OCI-LY3 (cell line): ENCODE measurements at regions not wholly inside any gene's neighbourhood (a gene's known extent, or its start where the extent isn't known, plus 50 kb on each side); places are given as distances from the start of the nearest gene placed in this dataset.

Experiments
- EZH2phosphoT487 ChIP-seq: fragments of 200-600 bp; shearing (Covaris generic); IDR thresholded peaks from 2 replicates; pipeline ENCODE4 v1.6.1; 2018; ENCODE audit warnings: antibody characterized with exemption, mixed run types, low read depth
- TF ChIP-seq, protein P1 (sequence below): fragments of 200-600, 300-600 bp; sonication (generic); IDR thresholded peaks from 2 replicates; pipeline ENCODE4 v1.5.1; 2014; ENCODE audit warnings: antibody characterized with exemption, low read length, low read depth

DNA sequence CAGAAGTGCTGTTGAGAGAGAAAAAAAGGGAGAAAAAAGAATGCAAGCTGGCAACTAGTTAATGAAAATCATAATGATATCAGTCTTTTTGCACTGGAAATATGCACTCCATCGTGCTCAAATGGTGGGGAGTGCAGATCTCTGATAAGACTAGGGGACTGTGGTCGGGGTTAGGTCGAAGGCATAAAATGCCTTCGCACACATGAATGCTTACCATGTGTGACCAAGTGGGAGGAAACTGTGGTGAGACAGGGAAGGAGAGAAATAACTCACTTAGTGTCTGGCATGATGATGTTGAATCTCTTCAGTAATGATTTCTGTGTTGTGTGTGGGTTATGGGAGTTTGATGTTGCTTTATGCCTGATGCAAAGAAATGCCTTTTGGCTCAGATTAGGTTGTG, 358.9 kb downstream of the FBXO8 start:
- TF ChIP-seq, protein P1, sequence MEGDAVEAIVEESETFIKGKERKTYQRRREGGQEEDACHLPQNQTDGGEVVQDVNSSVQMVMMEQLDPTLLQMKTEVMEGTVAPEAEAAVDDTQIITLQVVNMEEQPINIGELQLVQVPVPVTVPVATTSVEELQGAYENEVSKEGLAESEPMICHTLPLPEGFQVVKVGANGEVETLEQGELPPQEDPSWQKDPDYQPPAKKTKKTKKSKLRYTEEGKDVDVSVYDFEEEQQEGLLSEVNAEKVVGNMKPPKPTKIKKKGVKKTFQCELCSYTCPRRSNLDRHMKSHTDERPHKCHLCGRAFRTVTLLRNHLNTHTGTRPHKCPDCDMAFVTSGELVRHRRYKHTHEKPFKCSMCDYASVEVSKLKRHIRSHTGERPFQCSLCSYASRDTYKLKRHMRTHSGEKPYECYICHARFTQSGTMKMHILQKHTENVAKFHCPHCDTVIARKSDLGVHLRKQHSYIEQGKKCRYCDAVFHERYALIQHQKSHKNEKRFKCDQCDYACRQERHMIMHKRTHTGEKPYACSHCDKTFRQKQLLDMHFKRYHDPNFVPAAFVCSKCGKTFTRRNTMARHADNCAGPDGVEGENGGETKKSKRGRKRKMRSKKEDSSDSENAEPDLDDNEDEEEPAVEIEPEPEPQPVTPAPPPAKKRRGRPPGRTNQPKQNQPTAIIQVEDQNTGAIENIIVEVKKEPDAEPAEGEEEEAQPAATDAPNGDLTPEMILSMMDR: no peak
- TF ChIP-seq EZH2phosphoT487: no peak
